HepG2 (cell line): ENCODE measurements at regions not wholly inside any gene's neighbourhood (a gene's known extent, or its start where the extent isn't known, plus 50 kb on each side); places are given as distances from the start of the nearest gene placed in this dataset.
"Not testable (repeated sequence)": the region's sequence is repeated elsewhere in the genome, so short reads cannot be mapped to it uniquely, and the experiment has no call there.

Source experiments
- ATAC-seq: fragments of 200-7000 bp; cut with Tn5 transposase; 3 replicates; pipeline ENCODE4 v1.9.1; 2020; ENCODE audit warnings: mild to moderate bottlenecking, moderate library complexity
- BruUV-seq: library from RNA; stranded (reverse); fragments of 400-500 nt; replicated peaks from 2 replicates; lab custom pipeline; 2021; lab: Mats Ljungman, UMichigan
- CTCF ChIA-PET: fragments of 300-600 bp; formaldehyde crosslinking; extraction: SDS; loops from one replicate; lab custom pipeline; 2021; ENCODE audit warnings: low total read pairs, inconsistent platforms, low intra/inter-chr PET ratio; lab: Yijun Ruan, JAX
- POLR2A ChIA-PET: fragments of 350-600 bp; sonication (Branson Sonifier 250); formaldehyde crosslinking; loops from one replicate; lab custom pipeline; 2020; ENCODE audit warnings: antibody characterized with exemption, inconsistent platforms; lab: Yijun Ruan, JAX
- DNase-seq: peaks from one replicate; pipeline ENCODE4 v3.0.0-alpha.2; 2015; ENCODE audit warnings: low spot score
- FAIRE-seq: peaks from 3 replicates; lab custom pipeline; 2011; peaks lifted over from hg19 to GRCh38; lab: Jason Lieb, UNC
- H2AFZ ChIP-seq: one replicate; pipeline ENCODE4 v1.6.1; 2011; ENCODE audit warnings: low read length, inconsistent platforms
- H3K27ac ChIP-seq: fragments of 300-600 bp; 3 replicates; pipeline ENCODE4 v1.8.0; 2011; ENCODE audit warnings: mixed run types, mild to moderate bottlenecking, mixed read lengths, low read length, inconsistent platforms; ENCODE audit not compliant: insufficient read depth; ENCODE audit errors: extremely low read length
- H3K27me3 ChIP-seq, 2 experiments: fragments of 200-600 bp in 1 of 2; 2 replicates in 1 of 2; 3 replicates in 1 of 2; pipeline versions ENCODE4 v1.6.0 to v1.8.0; 2011; ENCODE audit warnings: low read length in 2 of 2, mild to moderate bottlenecking in 2 of 2, moderate library complexity in 2 of 2, inconsistent platforms in 1 of 2; ENCODE audit not compliant: insufficient read depth in 2 of 2, control insufficient read depth in 1 of 2
- H3K36me3 ChIP-seq, 2 experiments: fragments of 200-600 bp in 1 of 2; replicated peaks in 1 of 2; 2 replicates in 1 of 2; 3 replicates in 1 of 2; pipeline versions ENCODE4 v1.5.1 to v1.8.0; 2011; ENCODE audit warnings: low read length in 2 of 2, inconsistent platforms in 1 of 2; ENCODE audit not compliant: insufficient read depth in 2 of 2, control insufficient read depth in 1 of 2
- H3K4me1 ChIP-seq: 2 replicates; pipeline ENCODE4 v1.5.1; 2012; ENCODE audit warnings: low read length, inconsistent platforms; ENCODE audit not compliant: insufficient read depth
- H3K4me2 ChIP-seq: 2 replicates; pipeline ENCODE4 v1.6.0; 2011; ENCODE audit warnings: low read depth, low read length, inconsistent platforms
- H3K4me3 ChIP-seq, 3 experiments: fragments of 200-600 bp in 1 of 3; sonication (generic), shearing (Covaris generic) in 1 of 3; replicated peaks in 1 of 3; 2 replicates each; pipeline ENCODE4 v1.5.1; 2011 to 2016; ENCODE audit warnings: low read length in 3 of 3, inconsistent platforms in 2 of 3, low read depth in 2 of 3, mild to moderate bottlenecking in 2 of 3, control low read depth in 1 of 3, mixed read lengths in 1 of 3; ENCODE audit not compliant: insufficient read depth in 1 of 3
- H3K79me2 ChIP-seq: one replicate; pipeline ENCODE4 v1.6.1; 2011; ENCODE audit warnings: low read length, inconsistent platforms; ENCODE audit not compliant: insufficient read depth
- H3K9ac ChIP-seq: 2 replicates; pipeline ENCODE4 v1.6.0; 2011; ENCODE audit warnings: mild to moderate bottlenecking, low read depth, low read length, inconsistent platforms; ENCODE audit not compliant: insufficient read depth
- H3K9me3 ChIP-seq: 2 replicates; pipeline ENCODE4 v1.5.1; 2012; ENCODE audit warnings: mild to moderate bottlenecking, low read length
- H4K20me1 ChIP-seq: 2 replicates; pipeline ENCODE4 v1.6.0; 2011; ENCODE audit warnings: inconsistent platforms, mild to moderate bottlenecking, low read length, moderate library complexity; ENCODE audit not compliant: insufficient read depth
- WGBS: methylation state at CpG from one replicate; pipeline ENCODE4 v1.1.6; 2017; ENCODE audit warnings: low lambda C conversion rate; 5-methylcytosine and 5-hydroxymethylcytosine counted together
- in situ Hi-C: cut with HindIII; loops from 2 replicates; pipeline ENCODE4 v1.10.0; 2017; ENCODE audit warnings: low pct_unique_long_range_greater_than_20kb; ENCODE audit not compliant: extremely low pct_ligation_motif_present
- intact Hi-C: fragments of 100-400 bp; cut with micrococcal nuclease; formaldehyde crosslinking; loops from one replicate; pipeline ENCODE4 v1.10.0; 2022; ENCODE audit not compliant: unreplicated experiment
- small RNA-seq, 3 experiments: library from RNA; depleted of rRNA; stranded (forward); fragments of <200 nt; gene quantifications; one replicate each; pipeline ENCODE3, GENCODE V24; 2012; ENCODE audit warnings: low read depth in 2 of 3, low replicate concordance in 1 of 3; ENCODE audit not compliant: insufficient read length in 3 of 3, insufficient read depth in 2 of 3

GRCh38 chr21:13000390-13000789 is 609.2 kb upstream of the POTED start:
- WGBS: 49% methylated on average over 12 of the region's 12 CpGs

GRCh38 chr21:13037716-13038115 is 571.9 kb upstream of the POTED start:
- H3K79me2 ChIP-seq, in situ Hi-C loops, H2AFZ ChIP-seq, H3K9ac ChIP-seq, ATAC-seq, CTCF ChIA-PET, H3K36me3 ChIP-seq, H3K4me1 ChIP-seq, H3K4me2 ChIP-seq, H3K4me3 ChIP-seq, POLR2A ChIA-PET, H3K27ac ChIP-seq, FAIRE-seq, H4K20me1 ChIP-seq, DNase-seq, BruUV-seq, H3K27me3 ChIP-seq, intact Hi-C loops: not testable (repeated sequence)
- WGBS: 87% methylated on average over 3 of the region's 26 CpGs
- peaks cover 12% of the 10 kb centered on the region for H3K9me3 ChIP-seq

More at GRCh38 chr21:13000390-13000789, 609.2 kb upstream of the POTED start:
- FAIRE-seq, BruUV-seq, ATAC-seq, DNase-seq, H3K4me2 ChIP-seq, H3K36me3 ChIP-seq, H4K20me1 ChIP-seq, H3K27me3 ChIP-seq, H3K79me2 ChIP-seq, H3K4me3 ChIP-seq, H3K4me1 ChIP-seq, in situ Hi-C loops, POLR2A ChIA-PET, CTCF ChIA-PET, intact Hi-C loops, H3K27ac ChIP-seq, H2AFZ ChIP-seq, H3K9ac ChIP-seq: not testable (repeated sequence)
- peaks cover 55% of the 10 kb centered on the region for H3K9me3 ChIP-seq

DNA sequence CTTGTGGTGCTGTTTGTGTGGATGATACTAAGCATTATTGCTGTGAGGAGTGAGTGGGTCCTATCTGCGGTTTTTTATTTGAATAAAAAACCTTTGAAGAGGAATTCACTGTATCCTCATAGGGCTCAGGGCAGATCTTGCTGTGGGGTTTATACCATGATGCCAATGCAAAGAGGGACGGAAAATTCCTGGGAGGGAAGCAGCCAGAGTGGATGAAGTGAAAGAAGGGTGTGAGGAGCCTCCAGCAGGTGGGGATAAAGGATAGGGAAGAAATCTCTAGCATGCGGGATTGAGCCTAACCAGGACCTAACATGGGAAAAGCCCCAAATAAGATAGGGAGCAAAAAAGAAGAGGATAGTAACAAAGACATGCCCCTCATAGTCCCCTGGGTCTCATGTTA is 556.8 kb upstream of the POTED start:
- H3K4me1 ChIP-seq, H3K4me3 ChIP-seq, H3K79me2 ChIP-seq, FAIRE-seq, H3K27me3 ChIP-seq, in situ Hi-C loops, DNase-seq, H3K36me3 ChIP-seq, CTCF ChIA-PET, ATAC-seq, H4K20me1 ChIP-seq, H2AFZ ChIP-seq, H3K27ac ChIP-seq, H3K9ac ChIP-seq, H3K4me2 ChIP-seq, intact Hi-C loops, H3K9me3 ChIP-seq, BruUV-seq, POLR2A ChIA-PET: not testable (repeated sequence)
- WGBS: 11% methylated on average over 3 of the region's 3 CpGs

Small RNAs in the stretch of these regions (small RNA-seq; reads per million reads assigned to genes)
- 0 reads per million in 3 experiments for gene RNU6-614P
